Pancreas (tissue), 10 donors: ENCODE measurements at regions not wholly inside any gene's neighbourhood (a gene's known extent, or its start where the extent isn't known, plus 50 kb on each side); places are given as distances from the start of the nearest gene placed in this dataset.

ENCODE experiments used
- ATAC-seq, 4 donors: fragments of 200-7000 bp; cut with Tn5 transposase; one replicate each; pipeline versions ENCODE4 v1.8.0 to v1.9.1; 2020; ENCODE audit warnings: mild to moderate bottlenecking in 4 of 4, moderate library complexity in 4 of 4
- DNase-seq, 6 donors: peaks; one replicate each; pipeline ENCODE4 v3.0.0-alpha.2; 2020
- FAIRE-seq: peaks from 2 replicates; lab custom pipeline; 2012; peaks lifted over from hg19 to GRCh38; lab: Jason Lieb, UNC
- H3K27ac ChIP-seq, 4 donors: fragments of 200-600 bp; sonication (generic); 1 replicate in 3 of 4; 2 replicates in 1 of 4; pipeline versions ENCODE4 v1.5.0 to v1.8.0; 2020
- H3K27me3 ChIP-seq, 4 donors: fragments of 200-600 bp; one replicate each; pipeline ENCODE4 v1.8.0; 2021
- H3K36me3 ChIP-seq, 3 donors: fragments of 200-600 bp; sonication (generic) in 1 of 3; one replicate each; pipeline versions ENCODE4 v1.5.0 to v1.8.0; 2020 to 2021
- H3K4me1 ChIP-seq, 3 donors: fragments of 200-600 bp; one replicate each; pipeline ENCODE4 v1.8.0; 2021
- H3K4me3 ChIP-seq, 4 donors: fragments of 200-600 bp; sonication (generic) in 2 of 4; one replicate each; pipeline versions ENCODE4 v1.5.0 to v1.8.0; 2020 to 2021
- H3K9me3 ChIP-seq, 4 donors: fragments of 200-600 bp; one replicate each; pipeline ENCODE4 v1.8.0; 2021
- WGBS, 2 donors: extraction: QIAGEN DNeasy Blood & Tissue Kit; methylation state at CpG; one replicate each; pipeline ENCODE4 v1.1.7; 2013; 5-methylcytosine and 5-hydroxymethylcytosine counted together
- intact Hi-C, 3 donors: fragments of 100-400 bp; cut with DNase I; formaldehyde crosslinking; loops; one replicate each; pipeline versions ENCODE4 v1.11.1 to v1.14.2; 2022
- TF ChIP-seq, protein P1 (sequence below), 4 donors: fragments of 200-600 bp; sonication (generic) in 3 of 4; IDR thresholded peaks; one replicate each; pipeline versions ENCODE4 v1.5.0 to v1.8.0; 2021; ENCODE audit warnings: antibody characterized with exemption in 4 of 4
- donor health status: healthy with polysubstance abuse.
- donor health status: DM: no; HTN: no; CAD: no; lungs with moderate emphysema.
- donor health status: DM: no; HTN: no; CAD: no.
- donor health status: control.
- donor health status: control.
- donor health status: Bipolar disorder and iron deficiency.
- donor health status: DM: yes; HTN: yes; CAD: no.
- donor health status: DM: no; HTN: no; CAD: no.
- donor health status: DM: no; HTN: no; CAD: no.
- donor health status: DM: yes; HTN: yes; CAD: no.

DNA sequence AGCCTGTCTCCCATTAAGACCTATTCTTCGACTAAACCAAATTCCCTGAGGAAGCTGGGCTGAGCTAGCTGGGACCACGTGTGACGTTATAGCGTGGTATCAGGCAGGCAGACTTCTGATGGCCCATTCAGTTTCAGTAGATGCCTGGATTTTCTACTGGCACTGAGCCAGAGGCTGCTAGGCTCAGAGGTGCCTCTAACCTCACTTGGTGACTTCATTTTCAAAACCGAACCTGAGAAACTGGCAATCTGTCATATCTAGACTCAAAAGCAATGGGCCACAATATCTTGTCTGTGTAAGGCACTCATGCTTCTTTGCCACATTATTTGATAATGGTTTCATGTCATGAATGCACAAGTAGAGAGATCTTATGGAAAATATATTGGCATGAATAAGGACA, 352.1 kb upstream of the AZI2 start:
- Histone ChIP-seq H3K27ac (no peak overlapping the region), H3K27me3 (no peaks in the 10 kb centered on the region), H3K9me3 (no peaks in the 10 kb centered on the region), H3K4me1 (peaks cover 6 to 34% (median 28%) of the 10 kb centered on the region in 3 donors), H3K36me3 (no peaks in the 10 kb centered on the region), H3K4me3 (no peak overlapping the region)
- DNase-seq (peak in 1 of 6 donors; percentile 19), FAIRE-seq (no peak), ATAC-seq (no peak)
- WGBS, 2 donors, result 81% methylated on average over 5 of the region's 5 CpGs
- intact Hi-C loops, result no loop called here
- TF ChIP-seq, protein P1, sequence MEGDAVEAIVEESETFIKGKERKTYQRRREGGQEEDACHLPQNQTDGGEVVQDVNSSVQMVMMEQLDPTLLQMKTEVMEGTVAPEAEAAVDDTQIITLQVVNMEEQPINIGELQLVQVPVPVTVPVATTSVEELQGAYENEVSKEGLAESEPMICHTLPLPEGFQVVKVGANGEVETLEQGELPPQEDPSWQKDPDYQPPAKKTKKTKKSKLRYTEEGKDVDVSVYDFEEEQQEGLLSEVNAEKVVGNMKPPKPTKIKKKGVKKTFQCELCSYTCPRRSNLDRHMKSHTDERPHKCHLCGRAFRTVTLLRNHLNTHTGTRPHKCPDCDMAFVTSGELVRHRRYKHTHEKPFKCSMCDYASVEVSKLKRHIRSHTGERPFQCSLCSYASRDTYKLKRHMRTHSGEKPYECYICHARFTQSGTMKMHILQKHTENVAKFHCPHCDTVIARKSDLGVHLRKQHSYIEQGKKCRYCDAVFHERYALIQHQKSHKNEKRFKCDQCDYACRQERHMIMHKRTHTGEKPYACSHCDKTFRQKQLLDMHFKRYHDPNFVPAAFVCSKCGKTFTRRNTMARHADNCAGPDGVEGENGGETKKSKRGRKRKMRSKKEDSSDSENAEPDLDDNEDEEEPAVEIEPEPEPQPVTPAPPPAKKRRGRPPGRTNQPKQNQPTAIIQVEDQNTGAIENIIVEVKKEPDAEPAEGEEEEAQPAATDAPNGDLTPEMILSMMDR (IDR thresholded peaks at IDR 0.05), result no peak

- TF ChIP-seq, protein P1 (IDR thresholded peaks at IDR 0.05), result no peak
- no peak for FAIRE-seq
- DNase-seq, result no peak
- Histone ChIP-seq H3K9me3 (no peaks in the 10 kb centered on the region), H3K27ac (no peak overlapping the region), H3K4me3 (no peak overlapping the region), H3K36me3 (no peaks in the 10 kb centered on the region), H3K27me3 (no peaks in the 10 kb centered on the region), H3K4me1 (peaks cover 6 to 18% (median 13%) of the 10 kb centered on the region in 3 donors)
- intact Hi-C loops, result no loop called here
- no peak for ATAC-seq
These were observed 355.2 kb upstream of the AZI2 start for GRCh38 chr3:28703843-28704242.

DNA sequence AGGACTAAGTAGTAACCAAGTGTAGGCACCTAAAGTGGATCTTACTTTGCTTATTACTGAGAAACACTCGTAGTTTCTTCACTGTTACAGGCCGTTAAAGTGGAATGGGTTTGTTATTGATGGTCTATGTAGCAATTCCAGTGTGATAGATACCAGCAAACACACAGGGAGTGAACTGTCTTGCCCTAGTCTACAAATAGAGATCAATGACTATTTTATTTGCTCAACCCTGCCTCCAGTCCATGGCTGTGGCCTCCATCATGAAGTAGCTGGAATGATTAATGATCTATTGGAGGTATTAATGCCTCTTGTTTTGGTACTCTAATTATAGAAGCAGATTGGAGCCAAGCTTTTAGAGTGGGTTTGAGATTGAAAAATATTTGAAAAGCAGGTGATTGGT, 362.7 kb upstream of the AZI2 start:
- intact Hi-C loops, result no loop called here
- no peak for ATAC-seq
- no peaks in the 10 kb centered on the region for H3K36me3 ChIP-seq
- no peaks in the 10 kb centered on the region for H3K9me3 ChIP-seq
- H3K4me3 ChIP-seq, result no peak overlapping the region
- no peak overlapping the region for H3K27ac ChIP-seq
- FAIRE-seq, result no peak
- no peaks in the 10 kb centered on the region for H3K4me1 ChIP-seq
- H3K27me3 ChIP-seq, result no peaks in the 10 kb centered on the region
- 68% methylated on average over 2 of the region's 2 CpGs for WGBS, 2 donors
- TF ChIP-seq, protein P1 (IDR thresholded peaks at IDR 0.05), result no peak
- DNase-seq, result no peak

GRCh38 chr3:28716939-28717338, 368.3 kb upstream of the AZI2 start:
- H3K36me3 ChIP-seq, result no peaks in the 10 kb centered on the region
- intact Hi-C loops, result no loop called here
- no peak overlapping the region for H3K4me3 ChIP-seq
- no peak overlapping the region for H3K27ac ChIP-seq
- no peaks in the 10 kb centered on the region for H3K27me3 ChIP-seq
- no peaks in the 10 kb centered on the region for H3K9me3 ChIP-seq
- DNase-seq (no peak), FAIRE-seq (no peak), ATAC-seq (peak in 1 of 4 donors; percentile 16)
- H3K4me1 ChIP-seq, result no peaks in the 10 kb centered on the region
- TF ChIP-seq, protein P1 (IDR thresholded peaks at IDR 0.05), result no peak
- 57 to 69% methylated on average over 4 of the region's 4 CpGs for WGBS, 2 donors

GRCh38 chr3:28718074-28718849, 369.6 kb upstream of the AZI2 start:
- DNase-seq (no peak), FAIRE-seq (no peak), ATAC-seq (no peak)
- H3K27ac ChIP-seq, result no peak overlapping the region
- no peaks in the 10 kb centered on the region for H3K36me3 ChIP-seq
- WGBS, 2 donors, result 69 to 75% methylated on average over 4 of the region's 4 CpGs
- TF ChIP-seq, protein P1 (IDR thresholded peaks at IDR 0.05), result no peak
- no peaks in the 10 kb centered on the region for H3K4me1 ChIP-seq
- intact Hi-C loops, result no loop called here
- H3K9me3 ChIP-seq, result no peaks in the 10 kb centered on the region
- no peak overlapping the region for H3K4me3 ChIP-seq
- no peaks in the 10 kb centered on the region for H3K27me3 ChIP-seq
